ENCODE measurements at regions not wholly inside any gene's neighbourhood (a gene's known extent, or its start where the extent isn't known, plus 50 kb on each side); places are given as distances from the start of the nearest gene placed in this dataset.
A peak's percentile ranks its signal among the peaks of the same experiment; 100 is the strongest.

GRCh38 chr20:50376888-50377459 is 133.2 kb upstream of the PTPN1 start:
- DNase-seq (ENCODE audit: low read depth) = no peak

- no peak for DNase-seq (ENCODE audit: low read depth)
Observed at GRCh38 chr20:50378170-50379000, 131.8 kb upstream of the PTPN1 start.

GRCh38 chr20:50379049-50379990 is 130.9 kb upstream of the PTPN1 start:
- no peak for DNase-seq (ENCODE audit: low read depth)

- no peak for DNase-seq (ENCODE audit: low read depth)
Observed at GRCh38 chr20:50379991-50380696, 130.0 kb upstream of the PTPN1 start.

- no peak for DNase-seq (ENCODE audit: low read depth)
Observed at GRCh38 chr20:50380697-50381040, 129.5 kb upstream of the PTPN1 start.

- no peak for DNase-seq (ENCODE audit: low read depth)
Observed at GRCh38 chr20:50381075-50381732, 129.0 kb upstream of the PTPN1 start.

GRCh38 chr20:50381771-50382593 is 128.2 kb upstream of the PTPN1 start:
- DNase-seq (ENCODE audit: low read depth) = no peak

GRCh38 chr20:50385733-50386640 is 124.2 kb upstream of the PTPN1 start:
- peak; percentile 49 for DNase-seq (ENCODE audit: low read depth)

- no peak for DNase-seq (ENCODE audit: low read depth)
Observed at GRCh38 chr20:50386641-50386960, 123.6 kb upstream of the PTPN1 start.

GRCh38 chr20:50387218-50387995 is 122.8 kb upstream of the PTPN1 start:
- no peak for DNase-seq (ENCODE audit: low read depth)

GRCh38 chr20:50387996-50388332 is 122.2 kb upstream of the PTPN1 start:
- no peak for DNase-seq (ENCODE audit: low read depth)

- DNase-seq (ENCODE audit: low read depth) = no peak
Observed at GRCh38 chr20:50388733-50389437, 121.3 kb upstream of the PTPN1 start.

GRCh38 chr20:50389438-50389807 is 120.8 kb upstream of the PTPN1 start:
- DNase-seq (ENCODE audit: low read depth) = no peak

- DNase-seq (ENCODE audit: low read depth) = no peak
Observed at GRCh38 chr20:50389808-50390684, 120.1 kb upstream of the PTPN1 start.

- DNase-seq (ENCODE audit: low read depth) = no peak
Observed at GRCh38 chr20:50390685-50391443, 119.3 kb upstream of the PTPN1 start.

GRCh38 chr20:50391444-50392137 is 118.6 kb upstream of the PTPN1 start:
- DNase-seq (ENCODE audit: low read depth) = no peak

Measured in stimulated activated CD8-positive, alpha-beta memory T cell treated with anti-CD3 and anti-CD28 coated beads, Interleukin-12 subunit alpha, Interleukin-12 subunit beta, amount 100 ng/mL, for 4 hours (primary cell).